ENCODE measurements at regions not wholly inside any gene's neighbourhood (a gene's known extent, or its start where the extent isn't known, plus 50 kb on each side); places are given as distances from the start of the nearest gene placed in this dataset.

DNA sequence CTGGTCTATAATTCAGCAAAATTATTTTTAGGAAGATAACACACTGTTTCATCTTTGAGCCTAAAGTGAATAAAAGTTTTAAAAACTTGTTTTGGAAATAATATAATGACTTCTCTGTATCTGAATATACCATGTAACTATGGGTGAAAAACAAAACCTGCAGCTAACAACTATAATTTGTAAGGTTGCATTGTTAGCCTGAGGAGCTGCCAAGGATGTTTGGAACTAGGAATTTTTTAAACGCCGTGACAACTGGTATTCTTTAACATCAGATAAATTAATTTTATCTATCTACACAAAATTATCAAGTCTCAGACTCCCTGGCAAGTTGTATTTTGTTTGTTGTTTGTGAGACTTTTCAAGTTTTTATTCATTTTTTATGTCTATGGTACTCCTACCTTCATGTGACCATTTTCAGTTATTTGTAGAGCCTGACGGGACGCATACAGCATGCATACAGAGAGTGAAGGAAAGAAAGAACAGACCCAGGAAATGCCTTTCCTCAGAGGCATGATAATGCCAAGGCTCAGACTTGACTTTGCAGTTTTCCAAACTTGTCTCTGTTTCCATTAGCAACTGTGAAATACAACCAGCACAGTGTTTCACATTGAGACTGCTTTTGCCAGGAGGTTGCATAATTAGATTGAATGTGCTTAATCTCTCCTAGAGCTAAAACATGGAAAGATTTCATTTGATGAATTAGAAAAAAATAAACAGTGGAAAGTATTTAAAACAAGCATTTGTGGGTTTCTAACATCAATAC lies 60.8 kb upstream of the ARHGEF26 start:
- peak; percentile 66 for DNase-seq (ENCODE audit: low spot score)

DNA sequence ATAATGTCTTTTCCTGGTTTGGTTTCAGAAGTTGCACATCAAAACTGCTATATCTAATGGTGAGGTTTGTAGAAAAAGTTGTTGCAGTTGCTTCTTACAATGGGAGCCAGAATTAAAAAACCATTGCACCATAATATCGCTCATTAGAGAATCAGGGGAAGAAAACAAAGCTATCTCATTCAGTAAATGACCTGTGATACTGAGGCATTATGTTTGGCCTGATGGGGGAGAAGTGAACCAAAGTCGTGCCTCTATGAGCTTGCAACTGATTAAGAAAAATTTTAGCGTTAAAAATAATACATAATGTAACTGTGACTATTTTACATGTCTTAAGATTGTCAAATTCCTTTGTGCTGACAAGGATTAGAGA lies 60.2 kb upstream of the ARHGEF26 start:
- DNase-seq (ENCODE audit: low spot score) = no peak

DNA sequence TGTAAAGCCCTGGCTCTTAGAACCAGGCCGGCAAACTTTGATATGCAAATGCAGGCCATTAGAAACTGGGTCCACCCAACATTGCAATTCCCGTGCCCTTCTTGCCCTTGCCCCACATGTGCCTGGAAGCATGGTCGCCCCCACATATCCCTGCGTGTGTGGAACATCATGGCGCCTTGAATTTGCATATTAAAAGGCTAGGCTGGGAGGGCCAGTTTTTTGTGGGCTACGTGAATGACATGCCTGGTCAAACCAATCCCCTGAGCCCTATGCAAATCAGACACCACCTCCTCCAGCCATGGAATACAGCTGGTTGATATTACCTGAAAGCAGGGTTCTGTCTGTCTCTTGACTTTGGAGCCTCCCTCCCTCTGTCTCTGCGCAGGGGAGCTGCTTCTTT lies 58.7 kb upstream of the ARHGEF26 start:
- no peak for DNase-seq (ENCODE audit: low spot score)

DNA sequence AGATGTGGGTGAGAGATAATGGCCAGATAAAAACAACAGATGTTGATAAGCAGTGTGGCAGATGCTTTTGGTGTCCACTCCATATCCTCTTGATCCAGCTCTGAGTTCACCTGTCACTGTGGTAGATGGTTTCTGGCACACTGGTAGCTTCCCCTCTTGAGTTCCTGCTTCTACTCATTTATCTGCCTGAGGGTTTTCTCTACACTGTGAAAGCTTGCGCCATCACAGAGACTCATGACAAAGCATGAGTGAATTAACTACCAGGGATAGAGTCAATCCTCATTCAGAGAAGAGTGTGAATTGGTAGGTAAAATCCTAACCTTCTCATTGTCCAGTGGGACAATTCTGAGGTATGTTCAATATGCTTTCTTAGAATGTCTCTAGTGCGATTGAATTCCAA lies 50.0 kb upstream of the ARHGEF26 start:
- no peak for DNase-seq (ENCODE audit: low spot score)
